HG03280 (cell line): ENCODE measurements at regions not wholly inside any gene's neighbourhood (a gene's known extent, or its start where the extent isn't known, plus 50 kb on each side); places are given as distances from the start of the nearest gene placed in this dataset.

Experiments used
- ATAC-seq: cut with Tn5 transposase; IDR thresholded peaks from one replicate; pipeline ENCODE4 v1.9.1; 2021; ENCODE audit warnings: mild to moderate bottlenecking, moderate library complexity; ENCODE audit not compliant: unreplicated experiment

DNA sequence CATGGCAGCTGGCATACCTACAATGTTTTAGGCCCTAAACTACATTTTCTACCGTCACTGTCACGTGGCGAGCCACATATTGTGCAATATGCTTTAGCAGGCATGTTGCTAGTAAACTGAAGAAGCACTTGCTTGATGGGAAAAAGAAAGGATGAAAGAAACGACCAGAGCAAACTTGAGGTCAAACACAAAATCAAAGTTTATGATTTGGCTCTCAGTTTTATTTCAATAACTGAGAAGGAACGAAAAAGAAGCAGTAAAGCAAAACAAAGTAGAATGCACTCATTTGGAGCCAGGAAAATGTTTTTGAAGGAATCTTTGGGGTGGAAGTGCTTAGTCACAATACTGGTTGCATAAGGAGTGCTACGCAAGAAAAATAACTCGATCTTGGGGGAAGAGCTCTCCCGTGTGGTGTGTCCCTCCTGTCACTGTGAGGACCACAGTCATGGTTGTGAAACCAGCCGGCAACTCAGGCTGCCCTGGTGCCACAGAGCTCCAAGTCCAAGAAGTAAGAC is 349.8 kb downstream of the RBM43 start:
- ATAC-seq: no peak

DNA sequence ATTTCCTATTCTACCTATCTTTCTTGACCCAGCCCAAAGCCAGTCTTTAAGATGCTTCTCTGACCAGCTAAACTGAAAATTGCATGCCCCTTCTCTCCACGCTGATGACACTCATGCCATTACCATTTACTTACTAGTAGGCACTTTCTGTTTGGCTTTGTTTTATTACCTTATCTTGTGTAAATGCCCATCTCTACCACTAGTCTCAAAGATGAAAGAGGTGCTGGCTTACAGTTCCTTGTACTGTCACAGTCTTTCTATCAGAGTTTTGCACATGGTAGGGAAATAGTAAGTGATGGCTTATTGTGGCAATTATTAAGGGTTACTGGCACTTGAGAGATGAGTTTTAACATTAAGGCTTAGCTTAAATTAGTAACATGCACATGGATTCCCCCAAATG is 352.1 kb downstream of the RBM43 start:
- ATAC-seq: no peak

- ATAC-seq: peak; percentile 57
These were observed 352.6 kb downstream of the RBM43 start for GRCh38 chr2:150909090-150909489.

GRCh38 chr2:150907466-150907865 is 354.2 kb downstream of the RBM43 start:
- ATAC-seq: no peak

DNA sequence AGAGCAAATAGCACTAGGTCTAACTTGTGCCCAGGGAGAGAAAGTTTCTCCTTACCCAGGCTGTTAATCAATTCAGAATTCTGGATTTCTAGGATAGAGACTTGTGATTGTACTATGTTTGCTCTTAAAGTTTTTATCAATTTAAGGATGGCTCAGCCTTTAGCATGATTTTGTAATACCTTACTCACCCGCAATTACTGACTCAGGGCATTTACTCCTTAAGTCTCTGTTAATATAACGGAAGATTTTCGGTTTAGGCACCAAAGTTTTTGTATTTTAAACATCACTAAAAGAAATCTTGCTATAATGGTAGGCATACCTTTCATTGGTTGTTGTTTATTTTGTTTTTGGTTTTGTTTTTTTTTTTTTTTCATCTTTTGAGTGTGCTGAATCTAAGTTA is 358.2 kb downstream of the RBM43 start:
- ATAC-seq: no peak

- ATAC-seq: no peak
These were observed 358.6 kb downstream of the RBM43 start for GRCh38 chr2:150903055-150903454.

DNA sequence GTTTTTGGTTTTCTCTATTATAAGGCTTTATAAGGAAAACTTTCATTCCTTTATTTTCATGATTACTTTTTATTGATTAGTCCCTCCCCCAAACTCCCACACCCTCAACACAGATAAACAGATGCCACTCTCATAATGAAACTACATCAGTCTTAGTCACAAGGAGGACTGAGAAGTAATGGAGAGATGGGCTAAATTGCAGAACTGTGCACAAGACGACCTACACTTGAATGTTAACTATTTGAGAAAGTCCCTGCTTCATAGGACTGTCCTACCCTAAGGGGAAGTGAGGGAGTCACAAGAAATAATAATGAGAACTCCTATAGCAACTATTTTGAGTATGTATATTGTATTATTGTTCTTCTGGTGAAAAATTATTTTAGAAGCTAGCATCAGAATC is 360.8 kb downstream of the RBM43 start:
- ATAC-seq: no peak

- no peak for ATAC-seq
These were observed 365.7 kb downstream of the RBM43 start for GRCh38 chr2:150895968-150896367.

- no peak for ATAC-seq
These were observed 372.5 kb downstream of the RBM43 start for GRCh38 chr2:150889141-150889540.

- no peak for ATAC-seq
These were observed 373.3 kb downstream of the RBM43 start for GRCh38 chr2:150888337-150888736.

DNA sequence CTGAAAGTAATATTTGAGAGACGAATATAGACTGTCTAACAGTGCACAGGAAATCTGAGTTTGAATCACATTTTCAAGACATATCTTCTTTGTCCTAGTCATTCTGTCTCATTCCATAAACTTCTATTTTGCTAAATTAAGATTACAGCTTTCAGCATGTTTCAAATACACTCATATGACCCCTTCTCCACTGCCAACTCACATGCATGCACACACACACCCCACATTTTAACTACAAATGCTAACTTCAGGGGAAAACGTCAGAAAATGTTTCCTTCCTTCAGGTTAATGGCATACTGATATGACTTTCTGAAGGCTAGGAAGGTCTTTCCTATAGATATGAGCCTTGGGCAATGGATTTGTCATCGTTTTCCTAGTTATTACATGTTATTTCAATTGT is 373.7 kb downstream of the RBM43 start:
- no peak for ATAC-seq

GRCh38 chr2:150885774-150886386 is 375.8 kb downstream of the RBM43 start:
- no peak for ATAC-seq

GRCh38 chr2:150885236-150885635 is 376.4 kb downstream of the RBM43 start:
- ATAC-seq: no peak

DNA sequence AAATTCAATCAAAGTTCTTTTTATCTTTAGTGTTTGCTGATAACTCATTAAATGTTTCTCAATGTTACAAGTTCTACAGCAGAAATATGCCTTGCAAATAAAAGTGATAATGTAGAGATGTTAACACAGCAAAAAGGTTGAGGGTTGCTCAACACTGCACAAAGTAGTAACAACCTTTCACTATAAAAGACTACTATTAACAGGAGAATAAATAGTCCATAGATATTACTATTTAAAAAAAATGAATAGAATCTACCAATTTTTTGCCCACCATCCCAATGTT is 378.1 kb downstream of the RBM43 start:
- ATAC-seq: no peak

- no peak for ATAC-seq
These were observed 378.7 kb downstream of the RBM43 start for GRCh38 chr2:150882751-150883612.

DNA sequence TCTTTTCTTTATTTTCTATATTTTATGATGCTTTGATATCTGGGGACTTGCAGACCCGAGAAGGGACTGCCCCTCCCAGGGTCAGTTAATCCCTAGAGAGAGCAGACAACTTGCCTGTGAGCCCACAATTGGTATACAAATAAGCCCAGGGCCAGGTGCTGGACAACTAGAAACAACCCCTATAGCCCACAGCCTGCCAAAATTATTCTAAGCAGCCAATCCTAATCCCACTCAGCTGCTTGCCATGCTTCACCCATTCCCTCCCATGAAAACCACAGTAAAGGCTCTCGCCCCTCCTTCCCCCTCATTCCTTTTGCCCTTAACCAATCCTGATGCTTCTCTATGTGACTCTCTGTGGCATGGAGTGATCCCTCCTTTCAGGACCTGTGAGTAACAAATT is 380.7 kb downstream of the RBM43 start:
- ATAC-seq: no peak

- no peak for ATAC-seq
These were observed 383.3 kb downstream of the RBM43 start for GRCh38 chr2:150878356-150878755.

- no peak for ATAC-seq
These were observed 385.3 kb downstream of the RBM43 start for GRCh38 chr2:150876251-150876950.

- ATAC-seq: no peak
These were observed 385.9 kb upstream of the RND3 start for GRCh38 chr2:150873396-150873772.

DNA sequence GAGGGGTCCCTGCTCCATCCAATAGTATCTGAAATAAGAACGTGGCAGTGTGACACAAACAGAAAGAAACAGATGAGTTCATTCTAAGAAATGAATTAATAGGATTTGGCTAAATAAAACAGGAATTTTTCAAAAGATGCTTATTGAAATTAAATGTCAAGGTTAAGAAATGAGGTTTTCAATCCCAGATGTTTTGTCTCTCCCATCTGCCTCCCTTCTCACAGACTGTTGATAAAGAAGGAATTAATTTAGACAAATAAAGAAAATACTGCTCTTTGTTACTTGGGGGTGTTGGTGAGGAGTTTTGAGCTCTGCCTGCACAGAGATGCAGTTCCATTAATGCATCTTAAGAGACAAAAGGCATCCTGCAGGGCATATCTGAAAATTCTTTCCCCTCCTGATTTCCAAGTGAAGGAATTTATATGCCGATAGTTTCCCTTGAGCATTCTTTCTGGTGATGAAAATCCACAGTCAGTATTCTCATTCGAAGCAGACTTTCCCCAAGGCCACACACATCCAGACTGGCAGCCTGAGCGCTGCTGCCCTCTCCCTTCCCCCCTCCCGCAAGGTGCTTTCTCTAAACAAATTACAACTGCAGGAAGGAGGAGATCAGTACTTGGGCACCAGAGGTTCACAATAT is 385.4 kb upstream of the RND3 start:
- ATAC-seq: no peak

- no peak for ATAC-seq
These were observed 379.0 kb upstream of the RND3 start for GRCh38 chr2:150866431-150866830.
